Lower leg skin (tissue), 3 donors: ENCODE measurements at regions not wholly inside any gene's neighbourhood (a gene's known extent, or its start where the extent isn't known, plus 50 kb on each side); places are given as distances from the start of the nearest gene placed in this dataset.

Source experiments
- CTCF ChIP-seq, 3 donors: fragments of 450-650 bp; IDR thresholded peaks; one replicate each; pipeline ENCODE4 v1.5.1; 2016; ENCODE audit warnings: antibody characterized with exemption in 3 of 3, mild to moderate bottlenecking in 3 of 3, moderate library complexity in 2 of 3
- POLR2A ChIP-seq, 2 donors: fragments of 450-650 bp; IDR thresholded peaks; one replicate each; pipeline ENCODE4 v1.6.1; 2016 to 2017; ENCODE audit warnings: antibody characterized with exemption in 2 of 2, mild to moderate bottlenecking in 1 of 2, moderate library complexity in 1 of 2

GRCh38 chr12:68428211-68428610, 96.0 kb upstream of the MDM1 start:
- TF ChIP-seq CTCF (IDR thresholded peaks at IDR 0.05) (no peak), POLR2A (IDR thresholded peaks at IDR 0.05) (no peak)
